ENCODE measurements at regions not wholly inside any gene's neighbourhood (a gene's known extent, or its start where the extent isn't known, plus 50 kb on each side); places are given as distances from the start of the nearest gene placed in this dataset.

DNA sequence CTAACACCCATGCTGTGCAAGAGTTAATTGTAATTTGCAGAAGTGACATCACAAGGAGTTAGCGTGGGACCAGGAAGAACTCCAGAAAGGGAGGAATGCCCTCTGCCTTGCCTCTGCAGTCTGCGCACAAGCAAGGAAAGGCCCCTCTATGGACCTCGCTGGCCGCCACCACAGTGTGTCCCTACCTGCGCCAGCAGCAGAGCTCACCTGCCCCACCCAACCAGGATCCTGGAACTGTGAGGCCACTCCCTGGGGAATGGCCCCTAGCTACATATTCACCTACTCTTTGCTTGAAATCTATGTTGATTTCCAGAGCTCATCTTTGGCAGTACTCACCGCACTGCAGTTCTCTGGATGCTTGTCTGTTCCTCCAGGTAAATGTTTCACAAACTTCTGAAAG is 72.0 kb upstream of the MTNR1B start:
- no peaks in the 10 kb centered on the region for H3K9me3 ChIP-seq (ENCODE audit: low read length)
- no peak overlapping the region for H3K4me3 ChIP-seq (replicated peaks in 1 of 3; ENCODE audit: insufficient read depth in 1 of 3, low read depth in 2 of 3, low read length in 3 of 3)
- DNase-seq (ENCODE audit: low spot score) (no peak), ATAC-seq (no peak), FAIRE-seq (no peak)
- H3K79me2 ChIP-seq (ENCODE audit: insufficient read depth, low read length) = no peaks in the 10 kb centered on the region
- POLR2A ChIA-PET = no interaction called here
- in situ Hi-C loops (cut with HindIII; ENCODE audit: extremely low pct_ligation_motif_present, low pct_unique_long_range_greater_than_20kb) (no loop called here), intact Hi-C loops (cut with micrococcal nuclease; ENCODE audit: unreplicated experiment) (no loop called here)
- H3K4me1 ChIP-seq (ENCODE audit: insufficient read depth, low read length) = no peaks in the 10 kb centered on the region
- no TSS peak for BruUV-seq (replicated peaks)
- no peaks in the 10 kb centered on the region for H3K27me3 ChIP-seq (ENCODE audit: control insufficient read depth in 1 of 2, insufficient read depth in 2 of 2, low read length in 2 of 2)
- CTCF ChIA-PET (ENCODE audit: low intra/inter-chr PET ratio, low total read pairs) = no interaction called here
- H3K27ac ChIP-seq (ENCODE audit: extremely low read length, insufficient read depth, low read length) = no peak overlapping the region
- TF ChIP-seq ZNF558 (CRISPR knock-in tag; IDR thresholded peaks at IDR 0.05; ENCODE audit: borderline replicate concordance) (no peak), ZNF251 (CRISPR knock-in tag; IDR thresholded peaks at IDR 0.05) (no peak), ZNF383 (CRISPR knock-in tag; IDR thresholded peaks at IDR 0.05; ENCODE audit: borderline replicate concordance) (no peak), IRX3 (CRISPR knock-in tag; IDR thresholded peaks at IDR 0.05; ENCODE audit: borderline replicate concordance, low read depth) (no peak), KDM5B (CRISPR knock-in tag; IDR thresholded peaks at IDR 0.05; ENCODE audit: borderline replicate concordance) (no peak), GFI1 (CRISPR knock-in tag; IDR thresholded peaks at IDR 0.05; ENCODE audit: borderline replicate concordance) (no peak), MED8 (CRISPR knock-in tag; IDR thresholded peaks at IDR 0.05; ENCODE audit: insufficient replicate concordance) (no peak), TBP (CRISPR knock-in tag; IDR thresholded peaks at IDR 0.05) (no peak), SOX6 (IDR thresholded peaks at IDR 0.05) (no peak), SOX6 (CRISPR knock-in tag; IDR thresholded peaks at IDR 0.05) (no peak), JARID2 (CRISPR knock-in tag; IDR thresholded peaks at IDR 0.05; ENCODE audit: insufficient replicate concordance) (no peak)
- TF ChIP-seq, protein P1, sequence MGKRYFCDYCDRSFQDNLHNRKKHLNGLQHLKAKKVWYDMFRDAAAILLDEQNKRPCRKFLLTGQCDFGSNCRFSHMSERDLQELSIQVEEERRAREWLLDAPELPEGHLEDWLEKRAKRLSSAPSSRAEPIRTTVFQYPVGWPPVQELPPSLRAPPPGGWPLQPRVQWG (CRISPR knock-in tag; IDR thresholded peaks at IDR 0.05; ENCODE audit: borderline replicate concordance, low read depth) = no peak
- TF ChIP-seq, protein P2, sequence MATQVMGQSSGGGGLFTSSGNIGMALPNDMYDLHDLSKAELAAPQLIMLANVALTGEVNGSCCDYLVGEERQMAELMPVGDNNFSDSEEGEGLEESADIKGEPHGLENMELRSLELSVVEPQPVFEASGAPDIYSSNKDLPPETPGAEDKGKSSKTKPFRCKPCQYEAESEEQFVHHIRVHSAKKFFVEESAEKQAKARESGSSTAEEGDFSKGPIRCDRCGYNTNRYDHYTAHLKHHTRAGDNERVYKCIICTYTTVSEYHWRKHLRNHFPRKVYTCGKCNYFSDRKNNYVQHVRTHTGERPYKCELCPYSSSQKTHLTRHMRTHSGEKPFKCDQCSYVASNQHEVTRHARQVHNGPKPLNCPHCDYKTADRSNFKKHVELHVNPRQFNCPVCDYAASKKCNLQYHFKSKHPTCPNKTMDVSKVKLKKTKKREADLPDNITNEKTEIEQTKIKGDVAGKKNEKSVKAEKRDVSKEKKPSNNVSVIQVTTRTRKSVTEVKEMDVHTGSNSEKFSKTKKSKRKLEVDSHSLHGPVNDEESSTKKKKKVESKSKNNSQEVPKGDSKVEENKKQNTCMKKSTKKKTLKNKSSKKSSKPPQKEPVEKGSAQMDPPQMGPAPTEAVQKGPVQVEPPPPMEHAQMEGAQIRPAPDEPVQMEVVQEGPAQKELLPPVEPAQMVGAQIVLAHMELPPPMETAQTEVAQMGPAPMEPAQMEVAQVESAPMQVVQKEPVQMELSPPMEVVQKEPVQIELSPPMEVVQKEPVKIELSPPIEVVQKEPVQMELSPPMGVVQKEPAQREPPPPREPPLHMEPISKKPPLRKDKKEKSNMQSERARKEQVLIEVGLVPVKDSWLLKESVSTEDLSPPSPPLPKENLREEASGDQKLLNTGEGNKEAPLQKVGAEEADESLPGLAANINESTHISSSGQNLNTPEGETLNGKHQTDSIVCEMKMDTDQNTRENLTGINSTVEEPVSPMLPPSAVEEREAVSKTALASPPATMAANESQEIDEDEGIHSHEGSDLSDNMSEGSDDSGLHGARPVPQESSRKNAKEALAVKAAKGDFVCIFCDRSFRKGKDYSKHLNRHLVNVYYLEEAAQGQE (IDR thresholded peaks at IDR 0.05; ENCODE audit: borderline replicate concordance in 1 of 2, low read depth in 1 of 2, low read length in 2 of 2) = no peak
- TF ChIP-seq, protein P3, sequence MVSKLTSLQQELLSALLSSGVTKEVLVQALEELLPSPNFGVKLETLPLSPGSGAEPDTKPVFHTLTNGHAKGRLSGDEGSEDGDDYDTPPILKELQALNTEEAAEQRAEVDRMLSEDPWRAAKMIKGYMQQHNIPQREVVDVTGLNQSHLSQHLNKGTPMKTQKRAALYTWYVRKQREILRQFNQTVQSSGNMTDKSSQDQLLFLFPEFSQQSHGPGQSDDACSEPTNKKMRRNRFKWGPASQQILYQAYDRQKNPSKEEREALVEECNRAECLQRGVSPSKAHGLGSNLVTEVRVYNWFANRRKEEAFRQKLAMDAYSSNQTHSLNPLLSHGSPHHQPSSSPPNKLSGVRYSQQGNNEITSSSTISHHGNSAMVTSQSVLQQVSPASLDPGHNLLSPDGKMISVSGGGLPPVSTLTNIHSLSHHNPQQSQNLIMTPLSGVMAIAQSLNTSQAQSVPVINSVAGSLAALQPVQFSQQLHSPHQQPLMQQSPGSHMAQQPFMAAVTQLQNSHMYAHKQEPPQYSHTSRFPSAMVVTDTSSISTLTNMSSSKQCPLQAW (CRISPR knock-in tag; IDR thresholded peaks at IDR 0.05) = no peak
- TF ChIP-seq, protein P4, sequence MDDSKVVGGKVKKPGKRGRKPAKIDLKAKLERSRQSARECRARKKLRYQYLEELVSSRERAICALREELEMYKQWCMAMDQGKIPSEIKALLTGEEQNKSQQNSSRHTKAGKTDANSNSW (CRISPR knock-in tag; IDR thresholded peaks at IDR 0.05; ENCODE audit: borderline replicate concordance) = no peak
- H3K36me3 ChIP-seq (replicated peaks in 1 of 2; ENCODE audit: control insufficient read depth in 1 of 2, insufficient read depth in 2 of 2, low read length in 2 of 2) = no peaks in the 10 kb centered on the region
- H4K20me1 ChIP-seq (ENCODE audit: insufficient read depth, low read length) = no peaks in the 10 kb centered on the region
- H3K4me2 ChIP-seq (ENCODE audit: low read depth, low read length) = no peak overlapping the region
- H2AFZ ChIP-seq (ENCODE audit: low read length) = no peak overlapping the region
- H3K9ac ChIP-seq (ENCODE audit: insufficient read depth, low read depth, low read length) = no peak overlapping the region
- WGBS (ENCODE audit: low lambda C conversion rate) = 65% methylated on average over 2 of the region's 6 CpGs
